ENCODE measurements at regions not wholly inside any gene's neighbourhood (a gene's known extent, or its start where the extent isn't known, plus 50 kb on each side); places are given as distances from the start of the nearest gene placed in this dataset.
A peak's percentile ranks its signal among the peaks of the same experiment; 100 is the strongest.

GRCh38 chr5:105563842-105564241 is 2001.3 kb upstream of the NUDT12 start:
- no peak overlapping the region for H3K4me2 ChIP-seq (ENCODE audit: low read length)
- no peak overlapping the region for H4K8ac ChIP-seq (ENCODE audit: low read depth, low read length)
- H2BK15ac ChIP-seq (replicated peaks; ENCODE audit: low read depth), result no peak overlapping the region
- no peak overlapping the region for H3K56ac ChIP-seq (ENCODE audit: low read length)
- H2BK5ac ChIP-seq (ENCODE audit: low read length), result no peak overlapping the region
- H3K4me1 ChIP-seq (ENCODE audit: control insufficient read depth, low read depth, low read length), result no peaks in the 10 kb centered on the region
- H3K79me2 ChIP-seq (ENCODE audit: control insufficient read depth, insufficient read depth, low read length), result no peaks in the 10 kb centered on the region
- H3K36me3 ChIP-seq (ENCODE audit: control insufficient read depth, insufficient read depth, low read length), result no peaks in the 10 kb centered on the region
- H3K27me3 ChIP-seq (ENCODE audit: insufficient read depth, low read length, poor library complexity), result no peaks in the 10 kb centered on the region
- no peak overlapping the region for H4K5ac ChIP-seq (ENCODE audit: low read length)
- H3K18ac ChIP-seq (ENCODE audit: low read length), result no peak overlapping the region
- H3K79me1 ChIP-seq (ENCODE audit: low read length), result no peaks in the 10 kb centered on the region
- no peak for DNase-seq
- H3K27ac ChIP-seq (ENCODE audit: low read depth, low read length), result no peak overlapping the region
- WGBS (ENCODE audit: extremely low coverage, insufficient coverage, low lambda C conversion rate), result no CpG with 5 or more reads among the region's 8 CpGs
- no peak overlapping the region for H2BK120ac ChIP-seq (ENCODE audit: low read depth, low read length)
- no peak overlapping the region for H3K23ac ChIP-seq (ENCODE audit: low read length)
- no peak overlapping the region for H3K9ac ChIP-seq (ENCODE audit: low read length)
- H3K4me3 ChIP-seq (ENCODE audit: low read length), result no peak overlapping the region
- H2AK5ac ChIP-seq (ENCODE audit: low read length), result no peak overlapping the region
- no peak overlapping the region for H3K4ac ChIP-seq (ENCODE audit: low read depth, low read length)

- H3K23ac ChIP-seq (ENCODE audit: low read length), result no peak overlapping the region
- H3K4me2 ChIP-seq (ENCODE audit: low read length), result no peak overlapping the region
- H3K27ac ChIP-seq (ENCODE audit: low read depth, low read length), result no peak overlapping the region
- no peak overlapping the region for H2BK120ac ChIP-seq (ENCODE audit: low read depth, low read length)
- peak; percentile 71 for DNase-seq
- no peak overlapping the region for H3K18ac ChIP-seq (ENCODE audit: low read length)
- no peak overlapping the region for H3K56ac ChIP-seq (ENCODE audit: low read length)
- no peak overlapping the region for H4K8ac ChIP-seq (ENCODE audit: low read depth, low read length)
- H4K5ac ChIP-seq (ENCODE audit: low read length), result no peak overlapping the region
- no peaks in the 10 kb centered on the region for H3K36me3 ChIP-seq (ENCODE audit: control insufficient read depth, insufficient read depth, low read length)
- H3K9ac ChIP-seq (ENCODE audit: low read length), result no peak overlapping the region
- H3K27me3 ChIP-seq (ENCODE audit: insufficient read depth, low read length, poor library complexity), result no peaks in the 10 kb centered on the region
- H3K79me2 ChIP-seq (ENCODE audit: control insufficient read depth, insufficient read depth, low read length), result no peaks in the 10 kb centered on the region
- no peak overlapping the region for H3K4me3 ChIP-seq (ENCODE audit: low read length)
- no peak overlapping the region for H2BK5ac ChIP-seq (ENCODE audit: low read length)
- no peak overlapping the region for H3K4ac ChIP-seq (ENCODE audit: low read depth, low read length)
- H2BK15ac ChIP-seq (replicated peaks; ENCODE audit: low read depth), result no peak overlapping the region
- no peaks in the 10 kb centered on the region for H3K79me1 ChIP-seq (ENCODE audit: low read length)
- no peaks in the 10 kb centered on the region for H3K4me1 ChIP-seq (ENCODE audit: control insufficient read depth, low read depth, low read length)
- WGBS (ENCODE audit: extremely low coverage, insufficient coverage, low lambda C conversion rate), result no CpG with 5 or more reads among the region's 4 CpGs
- H2AK5ac ChIP-seq (ENCODE audit: low read length), result no peak overlapping the region
These were observed 1992.1 kb upstream of the NUDT12 start for GRCh38 chr5:105554568-105555169.

- Histone ChIP-seq H3K4me3 (ENCODE audit: low read length) (no peak overlapping the region), H3K56ac (ENCODE audit: low read length) (no peak overlapping the region), H3K4ac (ENCODE audit: low read depth, low read length) (no peak overlapping the region), H3K4me1 (ENCODE audit: control insufficient read depth, low read depth, low read length) (no peaks in the 10 kb centered on the region), H3K79me1 (ENCODE audit: low read length) (no peaks in the 10 kb centered on the region), H2BK15ac (replicated peaks; ENCODE audit: low read depth) (no peak overlapping the region), H3K79me2 (ENCODE audit: control insufficient read depth, insufficient read depth, low read length) (no peaks in the 10 kb centered on the region), H4K8ac (ENCODE audit: low read depth, low read length) (no peak overlapping the region), H3K23ac (ENCODE audit: low read length) (no peak overlapping the region), H2BK120ac (ENCODE audit: low read depth, low read length) (no peak overlapping the region), H2BK5ac (ENCODE audit: low read length) (no peak overlapping the region), H3K27me3 (ENCODE audit: insufficient read depth, low read length, poor library complexity) (no peaks in the 10 kb centered on the region), H3K18ac (ENCODE audit: low read length) (no peak overlapping the region), H3K36me3 (ENCODE audit: control insufficient read depth, insufficient read depth, low read length) (no peaks in the 10 kb centered on the region), H2AK5ac (ENCODE audit: low read length) (no peak overlapping the region), H3K9ac (ENCODE audit: low read length) (no peak overlapping the region), H3K4me2 (ENCODE audit: low read length) (no peak overlapping the region), H4K5ac (ENCODE audit: low read length) (no peak overlapping the region), H3K27ac (ENCODE audit: low read depth, low read length) (no peak overlapping the region)
- no peak for DNase-seq
- no CpG with 5 or more reads among the region's 1 CpG for WGBS (ENCODE audit: extremely low coverage, insufficient coverage, low lambda C conversion rate)
These were observed 1981.7 kb upstream of the NUDT12 start for GRCh38 chr5:105544300-105544699.

GRCh38 chr5:105536675-105537074 is 1974.1 kb upstream of the NUDT12 start:
- H3K18ac ChIP-seq (ENCODE audit: low read length), result no peak overlapping the region
- H3K23ac ChIP-seq (ENCODE audit: low read length), result no peak overlapping the region
- H3K27ac ChIP-seq (ENCODE audit: low read depth, low read length), result no peak overlapping the region
- no peak overlapping the region for H2BK120ac ChIP-seq (ENCODE audit: low read depth, low read length)
- H2AK5ac ChIP-seq (ENCODE audit: low read length), result no peak overlapping the region
- no peak overlapping the region for H2BK15ac ChIP-seq (replicated peaks; ENCODE audit: low read depth)
- no peak overlapping the region for H3K9ac ChIP-seq (ENCODE audit: low read length)
- H2BK5ac ChIP-seq (ENCODE audit: low read length), result no peak overlapping the region
- DNase-seq, result no peak
- no peak overlapping the region for H3K4me3 ChIP-seq (ENCODE audit: low read length)
- no peaks in the 10 kb centered on the region for H3K79me2 ChIP-seq (ENCODE audit: control insufficient read depth, insufficient read depth, low read length)
- H3K79me1 ChIP-seq (ENCODE audit: low read length), result no peaks in the 10 kb centered on the region
- H3K36me3 ChIP-seq (ENCODE audit: control insufficient read depth, insufficient read depth, low read length), result no peaks in the 10 kb centered on the region
- no peak overlapping the region for H3K4ac ChIP-seq (ENCODE audit: low read depth, low read length)
- H3K27me3 ChIP-seq (ENCODE audit: insufficient read depth, low read length, poor library complexity), result no peaks in the 10 kb centered on the region
- no peak overlapping the region for H3K4me2 ChIP-seq (ENCODE audit: low read length)
- no peaks in the 10 kb centered on the region for H3K4me1 ChIP-seq (ENCODE audit: control insufficient read depth, low read depth, low read length)
- no peak overlapping the region for H3K56ac ChIP-seq (ENCODE audit: low read length)
- H4K5ac ChIP-seq (ENCODE audit: low read length), result no peak overlapping the region
- H4K8ac ChIP-seq (ENCODE audit: low read depth, low read length), result no peak overlapping the region

- Histone ChIP-seq H3K27me3 (ENCODE audit: insufficient read depth, low read length, poor library complexity) (no peaks in the 10 kb centered on the region), H3K27ac (ENCODE audit: low read depth, low read length) (no peak overlapping the region), H3K18ac (ENCODE audit: low read length) (no peak overlapping the region), H3K23ac (ENCODE audit: low read length) (no peak overlapping the region), H3K4me3 (ENCODE audit: low read length) (no peak overlapping the region), H2BK120ac (ENCODE audit: low read depth, low read length) (no peak overlapping the region), H4K8ac (ENCODE audit: low read depth, low read length) (no peak overlapping the region), H3K36me3 (ENCODE audit: control insufficient read depth, insufficient read depth, low read length) (no peaks in the 10 kb centered on the region), H3K9ac (ENCODE audit: low read length) (no peak overlapping the region), H3K4me2 (ENCODE audit: low read length) (no peak overlapping the region), H2AK5ac (ENCODE audit: low read length) (no peak overlapping the region), H3K79me1 (ENCODE audit: low read length) (no peaks in the 10 kb centered on the region), H4K5ac (ENCODE audit: low read length) (no peak overlapping the region), H3K4ac (ENCODE audit: low read depth, low read length) (no peak overlapping the region), H2BK15ac (replicated peaks; ENCODE audit: low read depth) (no peak overlapping the region), H3K79me2 (ENCODE audit: control insufficient read depth, insufficient read depth, low read length) (no peaks in the 10 kb centered on the region), H3K56ac (ENCODE audit: low read length) (no peak overlapping the region), H2BK5ac (ENCODE audit: low read length) (no peak overlapping the region), H3K4me1 (ENCODE audit: control insufficient read depth, low read depth, low read length) (no peaks in the 10 kb centered on the region)
- WGBS (ENCODE audit: extremely low coverage, insufficient coverage, low lambda C conversion rate), result no CpG with 5 or more reads among the region's 3 CpGs
- no peak for DNase-seq
These were observed 1968.2 kb upstream of the NUDT12 start for GRCh38 chr5:105530716-105531261.

GRCh38 chr5:105529851-105530250 is 1967.3 kb upstream of the NUDT12 start:
- H3K4me2 ChIP-seq (ENCODE audit: low read length), result no peak overlapping the region
- no peak overlapping the region for H3K23ac ChIP-seq (ENCODE audit: low read length)
- no peak overlapping the region for H3K9ac ChIP-seq (ENCODE audit: low read length)
- no peaks in the 10 kb centered on the region for H3K79me1 ChIP-seq (ENCODE audit: low read length)
- H3K4ac ChIP-seq (ENCODE audit: low read depth, low read length), result no peak overlapping the region
- H3K4me3 ChIP-seq (ENCODE audit: low read length), result no peak overlapping the region
- no peak for DNase-seq
- H3K27me3 ChIP-seq (ENCODE audit: insufficient read depth, low read length, poor library complexity), result no peaks in the 10 kb centered on the region
- H2BK15ac ChIP-seq (replicated peaks; ENCODE audit: low read depth), result no peak overlapping the region
- H3K36me3 ChIP-seq (ENCODE audit: control insufficient read depth, insufficient read depth, low read length), result no peaks in the 10 kb centered on the region
- no peaks in the 10 kb centered on the region for H3K79me2 ChIP-seq (ENCODE audit: control insufficient read depth, insufficient read depth, low read length)
- no CpG with 5 or more reads among the region's 5 CpGs for whole genome bisulfite sequencing (ENCODE audit: extremely low coverage, insufficient coverage, low lambda C conversion rate)
- no peak overlapping the region for H2BK5ac ChIP-seq (ENCODE audit: low read length)
- H3K4me1 ChIP-seq (ENCODE audit: control insufficient read depth, low read depth, low read length), result no peaks in the 10 kb centered on the region
- no peak overlapping the region for H3K18ac ChIP-seq (ENCODE audit: low read length)
- H4K5ac ChIP-seq (ENCODE audit: low read length), result no peak overlapping the region
- no peak overlapping the region for H2AK5ac ChIP-seq (ENCODE audit: low read length)
- no peak overlapping the region for H3K56ac ChIP-seq (ENCODE audit: low read length)
- no peak overlapping the region for H2BK120ac ChIP-seq (ENCODE audit: low read depth, low read length)
- H4K8ac ChIP-seq (ENCODE audit: low read depth, low read length), result no peak overlapping the region
- H3K27ac ChIP-seq (ENCODE audit: low read depth, low read length), result no peak overlapping the region
